ENCODE measurements at regions not wholly inside any gene's neighbourhood (a gene's known extent, or its start where the extent isn't known, plus 50 kb on each side); places are given as distances from the start of the nearest gene placed in this dataset.
A peak's percentile ranks its signal among the peaks of the same experiment; 100 is the strongest.

GRCh38 chr3:72141264-72141663 is 356.3 kb upstream of the PROK2 start:
- DNase-seq (ENCODE audit: low read depth) = no peak

DNA sequence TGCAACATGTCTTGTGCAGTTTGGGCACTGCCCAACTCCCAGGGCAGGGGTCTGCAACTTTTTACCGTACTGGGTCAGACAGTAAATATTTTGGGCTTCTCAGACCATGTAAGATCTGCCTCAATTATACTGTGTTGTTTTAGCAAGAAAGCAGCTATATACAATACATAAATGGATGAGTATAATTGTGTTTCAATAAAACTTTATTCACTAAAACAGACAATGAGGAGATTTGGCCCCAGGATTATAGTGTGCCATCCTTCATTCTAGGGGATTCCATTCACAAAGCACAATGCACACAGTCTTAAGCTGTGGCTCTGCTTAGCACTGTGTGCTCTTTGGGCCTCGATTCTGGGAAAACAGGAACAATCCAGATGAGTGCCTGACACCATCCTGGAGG is 354.4 kb upstream of the PROK2 start:
- DNase-seq (ENCODE audit: low read depth) = no peak

GRCh38 chr3:72137865-72138861 is 353.2 kb upstream of the PROK2 start:
- no peak for DNase-seq (ENCODE audit: low read depth)

DNA sequence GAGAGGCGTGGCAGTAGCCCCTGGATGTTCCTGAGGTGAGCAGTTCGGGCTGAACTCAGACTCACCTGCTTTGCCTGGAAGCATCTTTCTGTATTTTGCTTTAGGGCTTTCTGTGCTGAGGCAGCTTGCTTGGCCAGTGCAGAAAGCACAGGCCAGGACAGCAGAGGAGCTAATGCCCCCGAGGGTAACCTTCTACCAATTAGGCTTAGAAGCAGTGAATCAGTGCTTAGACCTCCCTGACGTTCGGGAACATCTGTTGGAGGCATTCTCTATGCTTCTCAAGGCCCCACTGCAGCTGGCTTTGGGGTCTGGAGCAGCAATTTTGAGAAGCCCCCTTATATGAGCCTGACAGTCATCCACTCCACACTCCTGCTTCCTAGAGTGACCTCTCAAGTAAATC is 350.7 kb upstream of the PROK2 start:
- DNase-seq (ENCODE audit: low read depth) = no peak

- no peak for DNase-seq (ENCODE audit: low read depth)
Measured at GRCh38 chr3:72134989-72135451, 350.1 kb upstream of the PROK2 start.

- no peak for DNase-seq (ENCODE audit: low read depth)
Measured at GRCh38 chr3:72133329-72134011, 348.5 kb upstream of the PROK2 start.

DNA sequence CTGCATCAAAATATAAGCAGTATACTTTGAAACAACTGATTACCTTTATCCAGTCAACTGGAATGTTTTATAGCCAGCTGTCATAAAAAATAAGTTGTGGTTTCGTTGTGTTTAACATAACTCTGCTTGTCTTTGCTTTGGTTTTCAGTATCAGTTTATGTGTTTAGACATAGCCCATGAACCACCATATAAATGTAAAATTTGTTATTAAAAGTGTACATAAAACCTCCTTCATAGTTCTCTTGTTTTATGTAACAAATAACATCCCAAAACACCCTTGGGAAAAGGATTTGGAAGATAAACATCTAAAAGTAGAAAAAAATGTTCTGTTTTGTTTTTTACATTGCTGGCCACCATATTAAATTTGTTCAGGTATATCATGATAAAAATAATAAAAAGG is 347.0 kb upstream of the PROK2 start:
- DNase-seq (ENCODE audit: low read depth) = no peak

DNA sequence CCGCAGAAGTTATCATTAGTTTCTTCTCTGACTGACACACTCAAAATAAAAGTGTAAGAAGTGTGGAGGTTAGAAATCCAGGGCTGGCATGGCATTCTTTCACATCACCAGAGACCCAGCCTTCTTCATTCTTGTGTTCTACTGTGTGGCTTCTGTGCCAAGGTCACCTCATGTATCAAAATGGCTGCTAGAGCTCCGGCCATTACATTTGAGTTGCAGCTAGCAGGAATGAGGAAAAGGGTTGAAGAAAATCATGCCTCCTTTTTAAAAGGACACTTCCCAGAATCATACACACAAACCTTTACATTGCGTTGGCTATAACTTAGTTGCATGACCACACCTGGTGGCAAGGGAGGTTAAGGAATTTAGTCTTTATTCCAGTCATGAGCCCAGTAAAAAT is 345.6 kb upstream of the PROK2 start:
- no peak for DNase-seq (ENCODE audit: low read depth)

DNA sequence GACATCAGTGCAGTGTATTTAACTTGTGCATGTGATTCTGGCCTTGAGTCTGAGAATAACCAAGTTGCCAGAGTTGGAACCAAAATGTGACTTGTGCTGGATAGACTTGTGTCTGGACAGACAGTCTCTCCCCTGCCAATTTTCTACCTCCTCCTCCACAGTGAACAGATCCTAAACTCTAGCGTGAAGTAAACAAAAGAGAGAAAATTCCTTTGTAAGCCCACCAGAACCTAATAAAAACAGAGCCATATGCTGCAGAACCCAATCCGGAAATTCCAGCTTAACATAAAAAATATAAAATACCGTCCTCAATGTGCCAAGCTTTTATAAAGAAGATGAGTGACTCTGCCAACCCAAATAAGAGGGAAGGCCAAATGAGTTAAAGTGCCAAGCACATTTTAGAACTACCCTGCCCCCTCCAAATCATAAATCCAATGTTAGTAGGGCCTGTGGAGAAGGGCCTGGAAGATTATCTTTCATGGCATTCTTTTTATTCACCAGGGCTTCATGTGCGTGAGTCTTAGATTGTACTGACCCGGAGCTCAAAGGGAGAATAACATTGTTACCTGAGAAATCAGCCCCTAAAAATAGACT is 344.6 kb upstream of the PROK2 start:
- DNase-seq (ENCODE audit: low read depth) = no peak

GRCh38 chr3:72128921-72129320 is 344.0 kb upstream of the PROK2 start:
- no peak for DNase-seq (ENCODE audit: low read depth)

GRCh38 chr3:72127844-72128243 is 342.9 kb upstream of the PROK2 start:
- no peak for DNase-seq (ENCODE audit: low read depth)

- DNase-seq (ENCODE audit: low read depth) = no peak
Measured at GRCh38 chr3:72127224-72127612, 342.3 kb upstream of the PROK2 start.

DNA sequence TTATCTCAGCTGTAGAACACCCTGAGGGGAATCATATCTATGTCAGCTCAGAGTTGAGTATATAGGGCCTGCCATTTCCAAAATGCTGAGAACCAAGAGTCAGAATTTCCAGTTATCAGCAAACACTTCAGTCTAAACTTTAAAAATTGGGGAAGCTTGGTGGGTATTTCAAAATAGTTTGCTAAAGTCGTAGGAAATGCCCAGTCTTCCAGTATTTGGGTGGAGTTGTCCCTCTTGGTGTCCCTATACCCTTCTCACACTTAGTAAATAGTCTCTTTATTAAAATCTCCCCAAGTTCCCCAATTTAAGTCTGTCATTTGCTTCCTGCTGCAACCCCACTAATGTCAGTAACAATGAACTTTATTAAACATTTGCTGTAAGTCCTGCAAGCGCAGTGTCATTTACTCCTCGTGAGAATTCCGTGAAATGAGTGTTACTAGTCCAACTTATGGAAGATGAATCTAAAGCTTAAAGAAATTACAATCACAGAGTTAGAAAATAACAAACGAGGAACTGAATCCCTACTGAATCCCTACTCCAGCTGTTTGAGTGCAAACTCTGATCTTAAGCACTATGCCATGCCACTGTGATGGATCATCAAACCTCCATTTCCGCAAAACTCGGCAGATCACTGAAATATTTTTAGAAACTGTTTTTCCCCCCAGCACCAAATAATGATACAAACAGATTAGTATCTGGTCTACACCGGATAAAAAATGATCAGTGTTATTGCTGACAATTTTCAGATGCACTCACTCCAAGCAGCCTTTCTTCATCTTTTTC is 341.7 kb upstream of the PROK2 start:
- no peak for DNase-seq (ENCODE audit: low read depth)

- peak; percentile 35 for DNase-seq (ENCODE audit: low read depth)
Measured at GRCh38 chr3:72123908-72124441, 339.0 kb upstream of the PROK2 start.

- DNase-seq (ENCODE audit: low read depth) = no peak
Measured at GRCh38 chr3:72120806-72121778, 336.1 kb upstream of the PROK2 start.

GRCh38 chr3:72120039-72120438 is 335.1 kb upstream of the PROK2 start:
- DNase-seq (ENCODE audit: low read depth) = no peak

DNA sequence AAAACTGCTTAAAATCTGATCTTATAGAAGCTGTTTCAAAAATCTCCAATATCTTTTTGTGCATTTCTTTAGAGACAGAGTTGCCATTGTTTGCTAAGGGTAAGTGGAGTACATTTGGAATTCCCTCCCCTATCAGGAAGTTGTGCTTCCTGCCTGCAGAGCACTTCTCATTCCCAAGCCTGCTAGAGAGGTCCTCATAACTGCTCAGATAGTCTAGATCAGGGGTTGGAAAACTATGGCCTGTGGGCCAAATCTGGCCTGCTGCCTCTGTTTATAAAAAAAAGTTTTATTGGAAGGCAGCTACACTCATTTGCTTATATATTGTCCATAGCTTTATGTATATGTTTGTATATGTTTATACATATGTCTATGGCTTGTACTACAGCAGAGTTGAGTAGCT is 333.7 kb upstream of the PROK2 start:
- DNase-seq (ENCODE audit: low read depth) = no peak

DNA sequence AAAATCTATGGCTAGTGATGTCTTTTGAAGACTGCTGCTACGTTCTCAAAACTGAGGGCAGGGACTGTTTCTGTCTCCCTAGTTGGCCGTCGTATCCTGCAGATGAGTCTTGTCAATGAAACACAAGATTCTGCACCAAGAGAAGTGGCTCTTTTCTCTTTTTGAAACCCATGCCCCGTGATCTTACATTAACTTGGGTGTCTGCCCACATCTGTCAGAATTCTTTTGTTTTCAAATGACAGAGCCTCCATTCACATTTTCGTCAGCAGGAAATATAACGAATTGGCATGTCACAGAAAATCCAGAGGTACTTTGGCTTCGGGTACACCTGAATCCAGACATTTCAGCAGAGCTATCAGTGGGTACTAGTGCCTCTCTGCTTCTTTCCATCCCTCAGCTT is 331.3 kb upstream of the PROK2 start:
- no peak for DNase-seq (ENCODE audit: low read depth)

DNA sequence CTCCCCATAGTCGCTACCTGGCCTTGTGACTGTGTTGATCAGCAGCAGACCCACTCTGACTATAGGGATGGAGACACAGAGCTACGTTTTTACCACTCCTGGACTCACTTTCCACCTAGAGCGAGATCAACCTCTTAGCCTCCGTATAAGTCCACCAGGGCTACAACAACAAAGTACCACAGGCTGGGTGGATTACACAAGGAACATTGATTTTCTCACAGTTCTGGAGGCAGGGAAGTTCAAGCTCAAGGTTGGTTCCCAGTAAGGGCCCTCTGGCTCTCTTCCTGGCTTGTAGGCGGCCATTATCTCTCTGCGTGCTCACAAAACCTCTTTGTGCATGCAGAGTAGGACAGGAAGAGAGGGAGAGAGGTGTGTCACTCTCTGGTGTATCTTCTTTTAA is 330.4 kb upstream of the PROK2 start:
- DNase-seq (ENCODE audit: low read depth) = no peak

- no peak for DNase-seq (ENCODE audit: low read depth)
Measured at GRCh38 chr3:72114773-72115172, 329.8 kb upstream of the PROK2 start.

All from forelimb muscle (tissue), 1 donor.